ENCODE measurements at regions not wholly inside any gene's neighbourhood (a gene's known extent, or its start where the extent isn't known, plus 50 kb on each side); places are given as distances from the start of the nearest gene placed in this dataset.

GRCh38 chr19:34828156-34828555 lies 55.1 kb upstream of the ZNF599 start:
- DNase-seq (ENCODE audit: low spot score), result no peak
- intact Hi-C loops (cut with DNase I), result no loop called here

DNA sequence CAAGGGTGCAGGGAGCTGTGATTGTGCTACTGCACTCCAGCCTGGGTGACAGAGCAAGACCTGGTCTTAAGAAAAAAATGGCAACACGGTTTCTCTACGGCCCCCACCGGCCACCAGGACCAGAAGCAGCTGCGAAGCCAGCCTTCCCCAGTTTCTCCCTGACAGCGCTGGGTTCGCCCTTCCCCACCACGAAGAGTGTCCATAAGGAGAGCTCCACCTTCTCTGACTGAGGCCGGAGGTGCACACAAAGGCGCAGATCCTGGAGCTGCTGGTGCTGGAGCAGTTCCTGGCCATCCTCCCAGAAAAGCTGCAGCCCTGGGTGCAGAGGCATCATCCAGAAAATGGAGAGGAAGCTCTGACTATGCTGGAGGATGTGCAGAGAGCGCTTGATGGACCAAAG lies 52.2 kb upstream of the ZNF599 start:
- intact Hi-C loops (cut with DNase I), result no loop called here

DNA sequence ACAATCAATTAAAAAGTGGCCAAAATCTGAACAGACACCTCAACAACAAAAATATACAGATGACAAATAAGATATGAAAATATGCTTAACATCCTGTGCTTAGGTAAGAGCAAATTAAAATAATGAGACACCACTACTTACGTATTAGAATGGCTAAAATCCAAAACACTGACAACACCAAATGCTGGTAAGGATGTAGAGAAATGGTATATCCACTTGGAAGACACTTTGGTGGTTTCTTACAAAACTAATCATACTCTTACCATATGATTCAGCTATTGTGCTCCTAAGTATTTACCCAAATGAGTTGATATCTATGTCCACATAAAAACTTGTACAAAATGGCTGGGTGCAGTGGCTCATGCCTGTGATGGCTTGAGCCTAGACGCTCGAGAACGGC lies 51.7 kb upstream of the ZNF599 start:
- no peak for DNase-seq (ENCODE audit: low spot score)

More for the DNA sequence above, 52.2 kb upstream of the ZNF599 start:
- no peak for DNase-seq (ENCODE audit: low spot score)

More for the DNA sequence above, 51.7 kb upstream of the ZNF599 start:
- intact Hi-C loops (cut with DNase I), result no loop called here
